Peyer's patch (tissue), 4 donors: ENCODE measurements at regions not wholly inside any gene's neighbourhood (a gene's known extent, or its start where the extent isn't known, plus 50 kb on each side); places are given as distances from the start of the nearest gene placed in this dataset.

Source experiments
- DNase-seq, 3 donors: peaks; one replicate each; pipeline ENCODE4 v3.0.0-alpha.2; 2017 to 2019
- H3K27ac ChIP-seq, 4 donors: fragments of 200-600 bp; sonication (generic); one replicate each; pipeline ENCODE4 v1.5.1; 2016 to 2019
- H3K27me3 ChIP-seq, 2 donors: fragments of 200-600 bp; sonication (generic); one replicate each; pipeline ENCODE4 v1.5.1; 2019
- H3K36me3 ChIP-seq, 3 donors: fragments of 200-600 bp; sonication (generic); one replicate each; pipeline ENCODE4 v1.5.1; 2016 to 2019
- H3K4me1 ChIP-seq, 4 donors: fragments of 200-600 bp; sonication (generic); one replicate each; pipeline ENCODE4 v1.5.1; 2016 to 2019
- H3K4me3 ChIP-seq, 4 donors: fragments of 200-600 bp; sonication (generic); 1 replicate in 3 of 4; 2 replicates in 1 of 4; pipeline ENCODE4 v1.5.1; 2016 to 2019; ENCODE audit warnings: mild to moderate bottlenecking in 1 of 4
- H3K9me3 ChIP-seq, 4 donors: fragments of 200-600 bp; sonication (generic); one replicate each; pipeline ENCODE4 v1.5.1; 2016 to 2019; ENCODE audit warnings: mild to moderate bottlenecking in 1 of 4
- CTCF ChIP-seq, 6 experiments: fragments of 450-650 bp in 4 of 6; fragments of 200-600 bp in 2 of 6; sonication (generic) in 1 of 6; IDR thresholded peaks; one replicate each; pipeline ENCODE4 v1.5.1; 2017 to 2019; ENCODE audit warnings: antibody characterized with exemption in 6 of 6, mild to moderate bottlenecking in 3 of 6, moderate library complexity in 1 of 6
- POLR2A ChIP-seq, 2 donors: fragments of 450-650 bp; IDR thresholded peaks; one replicate each; pipeline ENCODE4 v1.5.1; 2017; ENCODE audit warnings: antibody characterized with exemption in 2 of 2, mild to moderate bottlenecking in 2 of 2, moderate library complexity in 2 of 2

- Histone ChIP-seq H3K36me3 (no peaks in the 10 kb centered on the region), H3K4me3 (no peak overlapping the region), H3K9me3 (no peaks in the 10 kb centered on the region), H3K27me3 (no peaks in the 10 kb centered on the region), H3K27ac (no peak overlapping the region), H3K4me1 (no peaks in the 10 kb centered on the region)
- no peak for DNase-seq
- TF ChIP-seq CTCF (IDR thresholded peaks at IDR 0.05): no peak
- no peak for TF ChIP-seq POLR2A (IDR thresholded peaks at IDR 0.05)
Observed at GRCh38 chr3:166481340-166481739, 644.1 kb upstream of the BCHE start.

GRCh38 chr3:166478356-166478755 lies 641.1 kb upstream of the BCHE start:
- Histone ChIP-seq H3K4me1 (no peaks in the 10 kb centered on the region), H3K4me3 (no peak overlapping the region), H3K27ac (no peak overlapping the region), H3K9me3 (no peaks in the 10 kb centered on the region), H3K36me3 (no peaks in the 10 kb centered on the region), H3K27me3 (no peaks in the 10 kb centered on the region)
- TF ChIP-seq CTCF (IDR thresholded peaks at IDR 0.05) (no peak), POLR2A (IDR thresholded peaks at IDR 0.05) (no peak)
- no peak for DNase-seq

GRCh38 chr3:166473501-166473900 lies 636.3 kb upstream of the BCHE start:
- TF ChIP-seq POLR2A (IDR thresholded peaks at IDR 0.05) (no peak), CTCF (IDR thresholded peaks at IDR 0.05) (no peak)
- no peaks in the 10 kb centered on the region for H3K27me3 ChIP-seq
- H3K4me3 ChIP-seq: no peak overlapping the region

GRCh38 chr3:166472015-166472414 lies 634.8 kb upstream of the BCHE start:
- Histone ChIP-seq H3K27ac (no peak overlapping the region), H3K36me3 (no peaks in the 10 kb centered on the region), H3K27me3 (no peaks in the 10 kb centered on the region), H3K9me3 (no peaks in the 10 kb centered on the region), H3K4me1 (no peaks in the 10 kb centered on the region), H3K4me3 (no peak overlapping the region)
- no peak for TF ChIP-seq CTCF (IDR thresholded peaks at IDR 0.05)
- no peak for TF ChIP-seq POLR2A (IDR thresholded peaks at IDR 0.05)
- no peak for DNase-seq

More at GRCh38 chr3:166473501-166473900, 636.3 kb upstream of the BCHE start:
- H3K36me3 ChIP-seq: no peaks in the 10 kb centered on the region
- no peaks in the 10 kb centered on the region for H3K4me1 ChIP-seq
- no peak for DNase-seq
- no peaks in the 10 kb centered on the region for H3K9me3 ChIP-seq
- H3K27ac ChIP-seq: no peak overlapping the region

- TF ChIP-seq POLR2A (IDR thresholded peaks at IDR 0.05) (no peak), CTCF (IDR thresholded peaks at IDR 0.05) (no peak)
Observed at GRCh38 chr3:166471074-166471767, 634.0 kb upstream of the BCHE start.

More at GRCh38 chr3:166471074-166471767, 634.0 kb upstream of the BCHE start:
- H3K36me3 ChIP-seq: no peaks in the 10 kb centered on the region
- H3K9me3 ChIP-seq: no peaks in the 10 kb centered on the region
- DNase-seq: no peak
- no peaks in the 10 kb centered on the region for H3K27me3 ChIP-seq
- H3K4me3 ChIP-seq: no peak overlapping the region
- H3K4me1 ChIP-seq: no peaks in the 10 kb centered on the region
- H3K27ac ChIP-seq: no peak overlapping the region
